ENCODE measurements at regions not wholly inside any gene's neighbourhood (a gene's known extent, or its start where the extent isn't known, plus 50 kb on each side); places are given as distances from the start of the nearest gene placed in this dataset.
"Not testable (repeated sequence)": the region's sequence is repeated elsewhere in the genome, so short reads cannot be mapped to it uniquely, and the experiment has no call there.

DNA sequence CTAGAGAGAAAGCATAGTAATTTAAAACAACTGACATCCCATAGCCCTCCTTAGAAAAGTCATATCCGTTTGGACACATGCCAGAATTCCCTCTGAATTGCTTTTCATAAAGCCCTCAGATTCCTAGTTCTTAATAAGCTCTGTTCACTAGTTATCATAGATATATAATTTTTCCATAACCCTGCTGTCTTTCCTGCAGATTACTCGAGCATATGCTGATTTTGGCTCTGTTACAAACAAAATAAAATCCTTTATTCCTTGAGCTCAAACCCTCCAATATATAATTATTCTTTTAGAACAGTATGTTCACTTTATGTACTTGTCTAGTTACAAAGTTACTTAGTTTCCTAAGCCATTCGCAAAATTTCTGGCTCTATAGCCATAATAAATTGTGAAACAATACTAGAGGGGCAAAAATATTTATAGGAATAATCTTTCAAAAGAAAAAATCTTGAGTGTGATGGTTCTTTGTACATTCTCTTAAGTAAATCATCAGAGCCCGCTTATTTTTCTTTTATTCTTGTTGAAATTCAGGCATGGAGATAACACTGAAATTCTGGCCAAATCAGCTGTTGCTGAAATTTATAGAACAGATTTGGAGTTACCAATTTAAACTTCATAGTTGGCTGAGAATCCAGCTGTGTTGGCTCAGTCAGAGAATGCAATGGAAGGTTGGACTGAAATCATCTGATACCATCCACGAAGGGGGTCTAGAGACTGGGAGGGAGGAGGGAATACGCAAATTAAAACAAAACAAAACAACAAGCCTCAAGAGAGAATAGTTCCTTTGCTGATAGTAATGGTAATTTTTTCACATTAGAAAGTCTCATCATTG, 146.1 kb upstream of the TMEM196 start:
- no peak for TF ChIP-seq CTCF (conservative IDR thresholded peaks at IDR 0.05; ENCODE audit: low read depth, low read length)
- no peak overlapping the region for H3K4me3 ChIP-seq (ENCODE audit: low read depth, low read length)
- DNase-seq (ENCODE audit: low read depth), result no peak

GRCh38 chr7:19916046-19916445, 142.6 kb upstream of the TMEM196 start:
- peak; percentile 86 for DNase-seq (ENCODE audit: low read depth)
- no peak for TF ChIP-seq CTCF (conservative IDR thresholded peaks at IDR 0.05; ENCODE audit: low read depth, low read length)
- no peak overlapping the region for H3K4me3 ChIP-seq (ENCODE audit: low read depth, low read length)

DNA sequence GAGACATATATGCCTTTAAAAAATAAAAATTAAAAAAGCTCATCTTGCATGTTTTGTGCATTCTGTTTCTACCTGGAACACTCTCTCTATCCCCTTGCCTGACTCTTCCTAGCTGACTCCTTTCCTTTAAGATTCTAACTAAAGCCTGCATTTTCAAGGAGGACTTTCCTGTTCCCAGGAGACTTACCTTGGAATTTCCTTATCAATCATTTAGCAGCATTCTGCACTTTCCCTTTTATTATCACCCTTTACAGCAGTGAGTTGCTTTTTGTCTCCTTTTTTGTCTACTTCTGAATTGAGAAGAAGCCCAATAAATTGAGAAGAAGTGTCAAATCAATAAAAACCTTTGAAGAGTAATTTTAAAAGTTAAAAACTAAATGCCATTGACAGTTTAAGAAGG, 142.2 kb upstream of the TMEM196 start:
- H3K4me3 ChIP-seq (ENCODE audit: low read depth, low read length), result no peak overlapping the region
- DNase-seq (ENCODE audit: low read depth), result no peak
- TF ChIP-seq CTCF (conservative IDR thresholded peaks at IDR 0.05; ENCODE audit: low read depth, low read length), result no peak

- no peak for TF ChIP-seq CTCF (conservative IDR thresholded peaks at IDR 0.05; ENCODE audit: low read depth, low read length)
- H3K4me3 ChIP-seq (ENCODE audit: low read depth, low read length), result no peak overlapping the region
- DNase-seq (ENCODE audit: low read depth), result no peak
Measured at GRCh38 chr7:19914866-19915265, 141.4 kb upstream of the TMEM196 start.

DNA sequence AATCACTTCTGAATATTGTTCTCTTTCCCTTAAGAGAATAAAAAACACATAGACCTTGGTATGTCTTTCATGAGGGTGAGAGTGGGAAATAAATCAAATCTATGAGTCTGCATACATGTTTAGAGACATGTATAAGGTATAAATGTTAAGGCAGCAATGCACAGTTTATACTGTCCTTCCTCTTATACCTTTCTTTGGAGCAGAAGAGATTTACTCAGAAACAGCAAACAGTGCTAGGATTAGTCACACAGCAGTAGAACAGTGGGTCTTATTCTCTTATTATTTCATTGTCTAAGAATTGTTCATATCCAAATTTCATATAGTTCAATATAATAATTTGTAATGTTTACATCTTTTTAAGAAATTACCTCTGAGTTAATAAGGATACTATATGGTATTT, 126.7 kb upstream of the TMEM196 start:
- no peak overlapping the region for H3K4me3 ChIP-seq (ENCODE audit: low read depth, low read length)
- TF ChIP-seq CTCF (conservative IDR thresholded peaks at IDR 0.05; ENCODE audit: low read depth, low read length), result no peak
- DNase-seq (ENCODE audit: low read depth), result no peak

DNA sequence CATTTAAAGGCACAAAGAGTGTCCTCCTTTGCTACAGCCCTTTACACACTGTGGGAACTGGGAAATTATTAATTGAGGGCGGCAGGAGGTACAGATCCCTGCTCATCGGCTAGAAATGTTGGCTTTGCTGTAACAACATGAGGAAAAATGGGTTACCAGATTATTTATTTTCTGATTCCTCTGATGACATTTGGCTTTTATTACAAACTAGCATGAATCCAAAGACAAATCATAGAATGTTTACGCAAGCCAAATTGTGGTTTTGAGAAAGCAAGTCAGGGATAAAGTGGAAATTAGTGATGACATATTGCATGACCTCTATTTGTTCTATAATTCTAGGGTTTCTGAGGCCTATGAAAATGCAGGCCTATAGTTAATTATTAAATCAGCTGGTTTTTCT, 126.1 kb upstream of the TMEM196 start:
- no peak overlapping the region for H3K4me3 ChIP-seq (ENCODE audit: low read depth, low read length)
- TF ChIP-seq CTCF (conservative IDR thresholded peaks at IDR 0.05; ENCODE audit: low read depth, low read length), result no peak
- DNase-seq (ENCODE audit: low read depth), result peak; percentile 77

DNA sequence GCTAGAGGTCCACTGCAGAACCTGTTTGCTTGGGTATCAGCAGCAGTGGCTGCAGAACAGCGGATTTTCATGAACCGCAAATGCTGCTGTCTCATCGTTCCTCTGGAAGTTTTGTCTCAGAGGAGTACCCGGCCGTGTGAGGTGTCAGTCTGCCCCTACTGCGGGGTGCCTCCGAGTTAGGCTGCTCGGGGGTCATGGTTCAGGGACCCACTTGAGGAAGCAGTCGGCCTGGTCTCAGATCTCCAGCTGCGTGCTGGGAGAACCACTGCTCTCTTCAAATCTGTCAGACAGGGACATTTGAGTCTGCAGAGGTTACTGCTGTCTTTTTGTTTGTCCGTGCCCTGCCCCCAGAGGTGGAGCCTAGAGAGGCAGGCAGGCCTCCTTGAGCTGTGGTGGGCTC, 109.5 kb upstream of the TMEM196 start:
- not testable (repeated sequence) for H3K4me3 ChIP-seq (ENCODE audit: low read depth, low read length)

More for the DNA sequence above, 109.5 kb upstream of the TMEM196 start:
- DNase-seq (ENCODE audit: low read depth), result not testable (repeated sequence)

Measured in epithelial cell of proximal tubule (primary cell).